H9 (cell line): ENCODE measurements at regions not wholly inside any gene's neighbourhood (a gene's known extent, or its start where the extent isn't known, plus 50 kb on each side); places are given as distances from the start of the nearest gene placed in this dataset.

Experiments
- DNase-seq: peaks from one replicate; pipeline ENCODE4 v3.0.0-alpha.2; 2017
- H2AFZ ChIP-seq: one replicate; pipeline ENCODE4 v1.6.1; 2013; ENCODE audit warnings: mild to moderate bottlenecking, low read length, control low read depth, moderate library complexity
- H2AK5ac ChIP-seq: 2 replicates; pipeline ENCODE4 v1.6.1; 2013; ENCODE audit warnings: low read length, control low read depth, mixed read lengths; ENCODE audit not compliant: insufficient read length
- H2BK120ac ChIP-seq: one replicate; pipeline ENCODE4 v1.6.1; 2013; ENCODE audit warnings: low read depth, mild to moderate bottlenecking, low read length, control low read depth, inconsistent platforms; ENCODE audit not compliant: poor library complexity, severe bottlenecking
- H2BK12ac ChIP-seq: 2 replicates; pipeline ENCODE4 v1.6.1; 2013; ENCODE audit warnings: low read length, control low read depth, mixed read lengths, low read depth; ENCODE audit not compliant: insufficient read length
- H2BK15ac ChIP-seq: 2 replicates; pipeline ENCODE4 v1.6.1; 2013; ENCODE audit warnings: low read depth, low read length, control low read depth
- H2BK20ac ChIP-seq: one replicate; pipeline ENCODE4 v1.6.1; 2013; ENCODE audit warnings: low read depth, mild to moderate bottlenecking, low read length, control low read depth, inconsistent platforms; ENCODE audit not compliant: poor library complexity, severe bottlenecking
- H2BK5ac ChIP-seq: 2 replicates; pipeline ENCODE4 v1.6.1; 2013; ENCODE audit warnings: low read length, control low read depth, mixed read lengths; ENCODE audit not compliant: insufficient read length
- H3K14ac ChIP-seq: 2 replicates; pipeline ENCODE4 v1.6.1; 2013; ENCODE audit warnings: low read length, control low read depth; ENCODE audit not compliant: insufficient read depth
- H3K18ac ChIP-seq: 2 replicates; pipeline ENCODE4 v1.6.1; 2013; ENCODE audit warnings: low read depth, mild to moderate bottlenecking, mixed read lengths, low read length, control low read depth; ENCODE audit not compliant: insufficient read length
- H3K23ac ChIP-seq: 2 replicates; pipeline ENCODE4 v1.6.1; 2013; ENCODE audit warnings: low read length, control low read depth, mixed read lengths, low read depth; ENCODE audit not compliant: insufficient read length
- H3K23me2 ChIP-seq: 2 replicates; pipeline ENCODE4 v1.6.1; 2013; ENCODE audit warnings: low read depth, mild to moderate bottlenecking, mixed read lengths, low read length, control low read depth; ENCODE audit not compliant: insufficient read length, poor library complexity, severe bottlenecking
- H3K27ac ChIP-seq: 2 replicates; pipeline ENCODE4 v1.5.1; 2013; ENCODE audit warnings: low read length, control low read depth, mixed read lengths, low read depth; ENCODE audit not compliant: insufficient read length
- H3K27me3 ChIP-seq: 2 replicates; pipeline ENCODE4 v1.6.1; 2013; ENCODE audit warnings: low read length, control low read depth, inconsistent platforms; ENCODE audit not compliant: insufficient read depth
- H3K4ac ChIP-seq: 2 replicates; pipeline ENCODE4 v1.6.1; 2013; ENCODE audit warnings: low read depth, mild to moderate bottlenecking, control low read depth, inconsistent platforms, low read length, moderate library complexity
- H3K4me1 ChIP-seq: 2 replicates; pipeline ENCODE4 v1.6.1; 2013; ENCODE audit warnings: low read length, control low read depth, inconsistent platforms; ENCODE audit not compliant: insufficient read depth
- H3K4me2 ChIP-seq: 2 replicates; pipeline ENCODE4 v1.6.1; 2013; ENCODE audit warnings: low read length, control low read depth, mixed read lengths; ENCODE audit not compliant: insufficient read length, insufficient read depth
- H3K56ac ChIP-seq: 2 replicates; pipeline ENCODE4 v1.6.1; 2013; ENCODE audit warnings: low read depth, mild to moderate bottlenecking, mixed read lengths, low read length, control low read depth; ENCODE audit not compliant: insufficient read length
- H3K79me1 ChIP-seq: 2 replicates; pipeline ENCODE4 v1.6.1; 2013; ENCODE audit warnings: low read depth, mild to moderate bottlenecking, moderate library complexity, low read length, control low read depth, inconsistent platforms; ENCODE audit not compliant: insufficient read depth, poor library complexity, severe bottlenecking
- H3K79me2 ChIP-seq: 2 replicates; pipeline ENCODE4 v1.6.1; 2013; ENCODE audit warnings: low read length, control low read depth, inconsistent platforms; ENCODE audit not compliant: insufficient read depth
- H3K9ac ChIP-seq: 2 replicates; pipeline ENCODE4 v1.6.1; 2013; ENCODE audit warnings: low read length, control low read depth, mixed read lengths; ENCODE audit not compliant: insufficient read length; ENCODE audit errors: extremely low read depth
- H3K9me3 ChIP-seq: one replicate; pipeline ENCODE4 v1.6.1; 2013; ENCODE audit warnings: low read depth, low read length, inconsistent platforms; ENCODE audit not compliant: control insufficient read depth
- H3T11ph ChIP-seq: one replicate; pipeline ENCODE4 v1.6.1; 2013; ENCODE audit warnings: mild to moderate bottlenecking, low read length, control low read depth, inconsistent platforms
- H4K20me1 ChIP-seq: one replicate; pipeline ENCODE4 v1.6.1; 2013; ENCODE audit not compliant: control insufficient read depth, insufficient read length, insufficient read depth
- H4K5ac ChIP-seq: 2 replicates; pipeline ENCODE4 v1.6.1; 2013; ENCODE audit warnings: low read depth, mild to moderate bottlenecking, mixed read lengths, low read length, control low read depth; ENCODE audit not compliant: insufficient read length
- H4K8ac ChIP-seq: replicated peaks from 2 replicates; pipeline ENCODE4 v1.6.1; 2013; ENCODE audit warnings: low read length, control low read depth, mixed read lengths, low read depth; ENCODE audit not compliant: insufficient read length
- H4K91ac ChIP-seq: 2 replicates; pipeline ENCODE4 v1.6.1; 2013; ENCODE audit warnings: low read depth, mild to moderate bottlenecking, moderate library complexity, mixed read lengths, low read length, control low read depth; ENCODE audit not compliant: insufficient read length
- H3K27ac Mint-ChIP-seq, 3 experiments: 2 replicates in 2 of 3; 3 replicates in 1 of 3; pipeline ENCODE4 v1.8.0; 2020 to 2021; ENCODE audit warnings: mixed read lengths in 3 of 3, mild to moderate bottlenecking in 1 of 3, moderate library complexity in 1 of 3
- H3K27me3 Mint-ChIP-seq: 2 replicates; pipeline ENCODE4 v1.8.0; 2021; ENCODE audit warnings: low read depth, mild to moderate bottlenecking, moderate library complexity, mixed read lengths
- H3K36me3 Mint-ChIP-seq, 3 experiments: 2 replicates in 2 of 3; 3 replicates in 1 of 3; pipeline ENCODE4 v1.8.0; 2020 to 2021; ENCODE audit warnings: low read depth in 3 of 3, mixed read lengths in 3 of 3; ENCODE audit not compliant: insufficient read depth in 1 of 3
- H3K4me1 Mint-ChIP-seq, 2 experiments: 2 replicates each; pipeline ENCODE4 v1.8.0; 2020; ENCODE audit warnings: mixed read lengths in 2 of 2
- H3K4me3 Mint-ChIP-seq, 2 experiments: 2 replicates in 1 of 2; 3 replicates in 1 of 2; pipeline ENCODE4 v1.8.0; 2020 to 2021; ENCODE audit warnings: mild to moderate bottlenecking in 2 of 2, mixed read lengths in 2 of 2, moderate library complexity in 1 of 2
- H3K9me3 Mint-ChIP-seq, 2 experiments: 2 replicates in 1 of 2; 3 replicates in 1 of 2; pipeline ENCODE4 v1.8.0; 2020; ENCODE audit warnings: mild to moderate bottlenecking in 2 of 2, mixed read lengths in 2 of 2, moderate library complexity in 1 of 2
- WGBS: extraction: QIAGEN DNeasy Blood & Tissue Kit; methylation state at CpG from one replicate; pipeline ENCODE4 v1.1.7; 2013; ENCODE audit warnings: missing lambda C conversion rate, low lambda C conversion rate, mixed read lengths; ENCODE audit not compliant: insufficient read length; ENCODE audit errors: extremely low coverage; 5-methylcytosine and 5-hydroxymethylcytosine counted together
- TF ChIP-seq, protein P1 (sequence below): fragments of 200-600 bp; sonication (generic); conservative IDR thresholded peaks from 3 replicates; pipeline ENCODE4 v1.8.0; 2021; ENCODE audit warnings: antibody characterized with exemption, mild to moderate bottlenecking

DNA sequence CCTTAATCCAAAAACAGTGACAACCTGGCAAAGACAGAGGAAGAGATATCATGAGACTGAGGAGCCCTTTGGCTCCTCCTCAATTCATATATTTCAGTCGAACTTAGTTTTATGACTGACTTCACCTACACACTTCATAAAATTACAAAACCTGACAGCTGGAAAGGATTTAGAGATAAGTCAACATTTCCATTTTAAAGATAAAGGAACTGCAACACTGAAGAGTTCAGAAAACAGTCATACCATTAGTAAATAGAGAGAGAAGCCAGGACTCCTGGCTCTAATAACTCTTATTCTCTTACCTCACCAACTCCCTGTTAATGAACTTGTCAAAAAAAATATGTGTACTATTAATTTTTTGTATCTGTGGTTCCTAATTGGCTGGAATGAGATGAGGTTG, 141.0 kb upstream of the COL1A2 start:
- Histone ChIP-seq H3K4me2 (no peak overlapping the region), H3K56ac (no peak overlapping the region), H2BK120ac (no peak overlapping the region), H3K23me2 (no peaks in the 10 kb centered on the region), H2BK12ac (no peak overlapping the region), H3K9ac (no peak overlapping the region), H3K27ac (no peak overlapping the region), H3K14ac (no peak overlapping the region), H2BK20ac (no peak overlapping the region), H3K9me3 (no peaks in the 10 kb centered on the region), H3K79me1 (no peaks in the 10 kb centered on the region), H2AFZ (no peak overlapping the region), H3K18ac (no peak overlapping the region), H2AK5ac (no peak overlapping the region), H3K4ac (no peak overlapping the region), H4K91ac (no peak overlapping the region), H3K27me3 (no peaks in the 10 kb centered on the region), H3K4me1 (peaks cover 3% of the 10 kb centered on the region; the same call in 1 of the 2 replicates), H4K5ac (no peak overlapping the region), H3K23ac (no peak overlapping the region), H4K8ac (no peak overlapping the region), H3T11ph (no peak overlapping the region), H2BK15ac (no peak overlapping the region), H2BK5ac (no peak overlapping the region), H3K79me2 (no peaks in the 10 kb centered on the region), H4K20me1 (no peaks in the 10 kb centered on the region)
- Mint-ChIP-seq H3K27ac (no peak overlapping the region), H3K9me3 (no peaks in the 10 kb centered on the region), H3K4me1 (peaks cover 2 to 7% of the 10 kb centered on the region in 2 experiments), H3K27me3 (peaks cover 13% of the 10 kb centered on the region), H3K36me3 (no peaks in the 10 kb centered on the region), H3K4me3 (no peak overlapping the region)
- DNase-seq: no peak
- no CpG with 5 or more reads among the region's 1 CpG for WGBS
- TF ChIP-seq, protein P1, sequence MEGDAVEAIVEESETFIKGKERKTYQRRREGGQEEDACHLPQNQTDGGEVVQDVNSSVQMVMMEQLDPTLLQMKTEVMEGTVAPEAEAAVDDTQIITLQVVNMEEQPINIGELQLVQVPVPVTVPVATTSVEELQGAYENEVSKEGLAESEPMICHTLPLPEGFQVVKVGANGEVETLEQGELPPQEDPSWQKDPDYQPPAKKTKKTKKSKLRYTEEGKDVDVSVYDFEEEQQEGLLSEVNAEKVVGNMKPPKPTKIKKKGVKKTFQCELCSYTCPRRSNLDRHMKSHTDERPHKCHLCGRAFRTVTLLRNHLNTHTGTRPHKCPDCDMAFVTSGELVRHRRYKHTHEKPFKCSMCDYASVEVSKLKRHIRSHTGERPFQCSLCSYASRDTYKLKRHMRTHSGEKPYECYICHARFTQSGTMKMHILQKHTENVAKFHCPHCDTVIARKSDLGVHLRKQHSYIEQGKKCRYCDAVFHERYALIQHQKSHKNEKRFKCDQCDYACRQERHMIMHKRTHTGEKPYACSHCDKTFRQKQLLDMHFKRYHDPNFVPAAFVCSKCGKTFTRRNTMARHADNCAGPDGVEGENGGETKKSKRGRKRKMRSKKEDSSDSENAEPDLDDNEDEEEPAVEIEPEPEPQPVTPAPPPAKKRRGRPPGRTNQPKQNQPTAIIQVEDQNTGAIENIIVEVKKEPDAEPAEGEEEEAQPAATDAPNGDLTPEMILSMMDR: no peak
